GM10266 (cell line): ENCODE measurements at regions not wholly inside any gene's neighbourhood (a gene's known extent, or its start where the extent isn't known, plus 50 kb on each side); places are given as distances from the start of the nearest gene placed in this dataset.

ENCODE experiments used
- DNase-seq: peaks from one replicate; pipeline ENCODE4 v3.0.0; 2012; ENCODE audit errors: extremely low spot score
- TF ChIP-seq, protein P1 (sequence below): IDR thresholded peaks from 2 replicates; pipeline ENCODE4 v1.5.1; 2012; ENCODE audit warnings: mild to moderate bottlenecking, low read depth; ENCODE audit not compliant: control insufficient read depth, insufficient read depth; ENCODE audit errors: missing control alignments

- DNase-seq, result no peak
- TF ChIP-seq, protein P1, sequence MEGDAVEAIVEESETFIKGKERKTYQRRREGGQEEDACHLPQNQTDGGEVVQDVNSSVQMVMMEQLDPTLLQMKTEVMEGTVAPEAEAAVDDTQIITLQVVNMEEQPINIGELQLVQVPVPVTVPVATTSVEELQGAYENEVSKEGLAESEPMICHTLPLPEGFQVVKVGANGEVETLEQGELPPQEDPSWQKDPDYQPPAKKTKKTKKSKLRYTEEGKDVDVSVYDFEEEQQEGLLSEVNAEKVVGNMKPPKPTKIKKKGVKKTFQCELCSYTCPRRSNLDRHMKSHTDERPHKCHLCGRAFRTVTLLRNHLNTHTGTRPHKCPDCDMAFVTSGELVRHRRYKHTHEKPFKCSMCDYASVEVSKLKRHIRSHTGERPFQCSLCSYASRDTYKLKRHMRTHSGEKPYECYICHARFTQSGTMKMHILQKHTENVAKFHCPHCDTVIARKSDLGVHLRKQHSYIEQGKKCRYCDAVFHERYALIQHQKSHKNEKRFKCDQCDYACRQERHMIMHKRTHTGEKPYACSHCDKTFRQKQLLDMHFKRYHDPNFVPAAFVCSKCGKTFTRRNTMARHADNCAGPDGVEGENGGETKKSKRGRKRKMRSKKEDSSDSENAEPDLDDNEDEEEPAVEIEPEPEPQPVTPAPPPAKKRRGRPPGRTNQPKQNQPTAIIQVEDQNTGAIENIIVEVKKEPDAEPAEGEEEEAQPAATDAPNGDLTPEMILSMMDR, result no peak
Measured at GRCh38 chr14:56040121-56040520, 78.1 kb upstream of the PELI2 start.

- TF ChIP-seq, protein P1, result no peak
- no peak for DNase-seq
Measured at GRCh38 chr14:56044196-56044595, 74.0 kb upstream of the PELI2 start.

DNA sequence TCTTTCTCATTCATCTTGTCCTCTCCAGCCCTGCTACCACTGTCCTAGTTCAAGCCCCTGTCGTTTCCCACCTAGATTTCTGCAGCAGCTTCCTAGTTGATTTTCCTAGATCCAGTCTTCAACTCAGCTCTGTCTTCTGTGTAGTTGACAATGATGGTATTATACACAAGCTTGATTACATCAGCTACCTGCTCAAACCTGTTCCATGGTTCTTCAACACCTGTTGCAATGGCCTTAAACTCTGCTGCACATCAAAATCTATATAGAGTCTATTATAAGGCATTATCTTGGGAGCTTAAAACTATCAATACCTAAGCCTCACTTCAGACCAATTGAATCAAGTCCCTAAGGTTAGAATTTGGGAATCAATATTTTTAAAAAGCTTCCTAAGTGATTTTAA, 71.7 kb upstream of the PELI2 start:
- TF ChIP-seq, protein P1, result no peak
- no peak for DNase-seq

DNA sequence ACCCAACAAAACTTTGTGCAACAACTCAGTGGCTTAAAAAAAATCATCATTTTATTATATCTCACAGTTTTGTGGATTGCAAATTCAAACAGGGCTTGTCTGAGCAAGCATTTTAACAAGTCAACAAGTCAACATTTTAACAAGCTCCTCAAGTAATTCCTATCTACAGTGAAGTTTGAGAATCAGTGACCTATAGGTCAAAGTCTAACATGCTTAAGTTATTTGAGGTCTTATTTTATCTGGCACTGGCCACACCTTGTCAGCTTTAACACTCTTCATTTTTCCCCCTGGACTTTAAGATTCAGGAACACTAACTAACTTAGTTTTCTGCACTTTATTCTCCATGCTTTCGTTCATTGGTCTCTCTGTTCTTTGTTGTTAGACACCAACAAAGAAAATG, 71.2 kb upstream of the PELI2 start:
- DNase-seq, result no peak
- TF ChIP-seq, protein P1, result no peak

DNA sequence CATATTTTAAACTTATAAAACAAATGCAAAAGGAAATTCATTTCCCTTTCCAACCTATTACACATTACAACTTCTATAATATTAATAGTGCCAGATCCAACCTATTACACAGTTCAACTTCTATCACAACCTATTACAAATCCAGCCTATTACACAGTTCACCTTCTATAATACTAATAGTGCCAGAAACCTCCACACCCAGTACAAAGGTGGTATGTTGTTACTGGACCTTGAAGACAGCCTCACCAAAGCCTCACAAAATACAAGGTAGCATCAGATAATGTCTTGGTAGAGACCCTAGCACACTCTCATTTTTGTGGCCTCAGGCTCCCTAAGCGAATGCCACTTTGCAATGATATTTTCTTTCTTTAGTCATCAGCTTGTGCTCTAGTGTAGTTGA, 68.7 kb upstream of the PELI2 start:
- DNase-seq, result no peak
- TF ChIP-seq, protein P1, result no peak

DNA sequence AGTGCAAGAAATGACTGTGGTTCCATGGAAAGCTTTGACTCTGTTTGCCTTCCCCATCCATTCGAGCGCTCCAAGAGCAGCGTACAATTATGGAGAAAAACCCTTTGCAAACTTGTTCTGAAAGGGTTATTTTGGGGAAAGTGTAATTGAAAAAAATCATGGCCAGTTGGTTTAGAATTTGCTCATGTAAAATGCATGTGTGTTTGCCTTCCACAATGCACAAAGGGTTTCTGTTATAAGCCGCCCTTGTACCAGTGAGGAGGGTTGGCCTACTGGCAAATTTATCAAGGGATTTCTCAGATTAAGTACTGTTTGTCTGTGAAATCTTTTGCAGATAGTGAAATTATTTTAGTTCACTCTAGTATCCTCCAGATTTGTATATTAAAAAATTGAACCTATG, 62.7 kb upstream of the PELI2 start:
- TF ChIP-seq, protein P1, result no peak
- DNase-seq, result no peak

GRCh38 chr14:56056031-56056430, 62.2 kb upstream of the PELI2 start:
- DNase-seq, result no peak
- TF ChIP-seq, protein P1, result no peak
